ENCODE measurements at regions not wholly inside any gene's neighbourhood (a gene's known extent, or its start where the extent isn't known, plus 50 kb on each side); places are given as distances from the start of the nearest gene placed in this dataset.

GRCh38 chr2:185291035-185291647 lies 447.5 kb upstream of the FSIP2 start:
- TF ChIP-seq CTCF (IDR thresholded peaks at IDR 0.05) = peak in 4 of 6 experiments; percentile 29 to 56 (median 38)
- TF ChIP-seq POLR2A (IDR thresholded peaks at IDR 0.05) = no peak

Measured in upper lobe of left lung (tissue), 4 donors.